ENCODE measurements at regions not wholly inside any gene's neighbourhood (a gene's known extent, or its start where the extent isn't known, plus 50 kb on each side); places are given as distances from the start of the nearest gene placed in this dataset.

- no peaks in the 10 kb centered on the region for H3K9me2 ChIP-seq (ENCODE audit: insufficient read depth)
- DNase-seq (ENCODE audit: low read depth, low spot score) (no peak), ATAC-seq (no peak)
- ChIA-PET POLR2A (no interaction called here), RAD21 (ENCODE audit: low non-redundant PET in 1 of 2, low total read pairs in 2 of 2, uncharacterized antibody in 2 of 2, unreplicated experiment in 2 of 2) (no interaction called here), CTCF (no interaction called here)
- H3K27ac ChIP-seq (ENCODE audit: low read depth, low read length): no peak overlapping the region
- TF ChIP-seq EZH2 (IDR thresholded peaks at IDR 0.05) (no peak), REST (IDR thresholded peaks at IDR 0.05; ENCODE audit: low read depth) (no peak), TCF7L2 (IDR thresholded peaks at IDR 0.05; ENCODE audit: borderline replicate concordance, extremely low read depth, insufficient read depth, insufficient read length) (no peak), CEBPB (IDR thresholded peaks at IDR 0.05; ENCODE audit: low read depth) (no peak), EZH2phosphoT487 (IDR thresholded peaks at IDR 0.05; ENCODE audit: borderline replicate concordance) (no peak), ELF1 (IDR thresholded peaks at IDR 0.05; ENCODE audit: borderline replicate concordance, low read depth) (no peak), SRF (IDR thresholded peaks at IDR 0.05; ENCODE audit: low read depth) (no peak), POLR2AphosphoS5 (IDR thresholded peaks at IDR 0.05; ENCODE audit: low read depth, low read length) (no peak), ZFX (IDR thresholded peaks at IDR 0.05) (no peak), FOSL1 (IDR thresholded peaks at IDR 0.05; ENCODE audit: low read depth) (no peak), SIN3A (IDR thresholded peaks at IDR 0.05; ENCODE audit: low read depth) (no peak)
- no peaks in the 10 kb centered on the region for H4K20me1 ChIP-seq (ENCODE audit: insufficient read depth)
- H3K9me3 ChIP-seq (ENCODE audit: control insufficient read depth in 1 of 2, insufficient read depth in 1 of 2, low read depth in 1 of 2, low read length in 2 of 2): no peaks in the 10 kb centered on the region
- H3K4me2 ChIP-seq (ENCODE audit: low read length): no peak overlapping the region
- intact Hi-C loops (cut with micrococcal nuclease): no loop called here
- no peaks in the 10 kb centered on the region for H3K79me2 ChIP-seq (ENCODE audit: insufficient read depth, low read length)
- H3K36me3 ChIP-seq (ENCODE audit: control insufficient read depth in 1 of 2, insufficient read depth in 2 of 2, low read length in 2 of 2): no peaks in the 10 kb centered on the region
- BruUV-seq (replicated peaks): no TSS peak
- peaks cover 0 to 6% of the 10 kb centered on the region in 2 experiments; a peak in 2 of 4 replicates for H3K4me1 ChIP-seq (ENCODE audit: control insufficient read depth in 1 of 2, insufficient read depth in 2 of 2, low read length in 2 of 2)
- H2AFZ ChIP-seq (ENCODE audit: low read depth, low read length, poor library complexity, severe bottlenecking): no peak overlapping the region
- H3K4me3 ChIP-seq (replicated peaks in 1 of 2; ENCODE audit: low read depth in 1 of 2, low read length in 2 of 2): no peak overlapping the region
- H3K9ac ChIP-seq (ENCODE audit: low read length): no peak overlapping the region
- H3K27me3 ChIP-seq (ENCODE audit: insufficient read depth, low read length): no peaks in the 10 kb centered on the region
Observed at GRCh38 chr17:36885153-36885735, 52.0 kb upstream of the LHX1 start.
